Ovary (tissue), 7 donors: ENCODE measurements at regions not wholly inside any gene's neighbourhood (a gene's known extent, or its start where the extent isn't known, plus 50 kb on each side); places are given as distances from the start of the nearest gene placed in this dataset.

Experiments used
- DNase-seq, 5 donors: peaks; one replicate each; pipeline ENCODE4 v3.0.0-alpha.2; 2019 to 2020
- H3K27ac ChIP-seq, 2 donors: fragments of 200-600 bp; one replicate each; pipeline versions ENCODE4 v1.5.1 to v1.8.0; 2019 to 2022
- H3K27me3 ChIP-seq: fragments of 200-600 bp; one replicate; pipeline ENCODE4 v1.8.0; 2022
- H3K36me3 ChIP-seq: fragments of 200-600 bp; sonication (generic); one replicate; pipeline ENCODE4 v1.5.1; 2019
- H3K4me1 ChIP-seq: one replicate; pipeline ENCODE4 v1.8.1; 2013; ENCODE audit warnings: mild to moderate bottlenecking, moderate library complexity; ENCODE audit not compliant: insufficient read depth
- H3K4me3 ChIP-seq: fragments of 200-600 bp; sonication (generic); one replicate; pipeline ENCODE4 v1.5.1; 2017
- H3K9me3 ChIP-seq, 2 donors: fragments of 200-600 bp in 1 of 2; sonication (generic) in 1 of 2; one replicate each; pipeline versions ENCODE4 v1.5.1 to v1.8.1; 2013 to 2019; ENCODE audit warnings: mild to moderate bottlenecking in 1 of 2, moderate library complexity in 1 of 2
- EP300 ChIP-seq: sonication (generic); formaldehyde crosslinking; IDR thresholded peaks from one replicate; pipeline ENCODE4 v1.6.1; 2017; ENCODE audit warnings: antibody characterized with exemption
- POLR2A ChIP-seq: fragments of 450-650 bp; IDR thresholded peaks from one replicate; pipeline ENCODE4 v1.6.1; 2017; ENCODE audit warnings: antibody characterized with exemption, mild to moderate bottlenecking, moderate library complexity
- WGBS, 3 donors: extraction: QIAGEN DNeasy Blood & Tissue Kit in 1 of 3; methylation state at CpG; one replicate each; pipeline versions ENCODE4 v1.1.5 to v1.1.7; 2013 to 2017; 5-methylcytosine and 5-hydroxymethylcytosine counted together
- intact Hi-C, 4 donors: fragments of 100-400 bp; cut with DNase I; formaldehyde crosslinking; loops; one replicate each; pipeline versions ENCODE4 v1.11.0 to v1.15.1; 2022 to 2023
- TF ChIP-seq, protein P1 (sequence below), 3 donors: fragments of 450-650 bp in 2 of 3; fragments of 200-600 bp in 1 of 3; IDR thresholded peaks; one replicate each; pipeline versions ENCODE4 v1.5.1 to v1.8.0; 2016 to 2022; ENCODE audit warnings: antibody characterized with exemption in 3 of 3, mild to moderate bottlenecking in 1 of 3
- donor health status: DM: no; HTN: no; CAD: no; lungs with moderate emphysema.
- donor health status: DM: no; HTN: no; CAD: no.
- donor health status: Bipolar disorder and iron deficiency.
- donor health status: DM: no; HTN: no; CAD: no.
- donor health status: DM: yes; HTN: yes; CAD: no.

DNA sequence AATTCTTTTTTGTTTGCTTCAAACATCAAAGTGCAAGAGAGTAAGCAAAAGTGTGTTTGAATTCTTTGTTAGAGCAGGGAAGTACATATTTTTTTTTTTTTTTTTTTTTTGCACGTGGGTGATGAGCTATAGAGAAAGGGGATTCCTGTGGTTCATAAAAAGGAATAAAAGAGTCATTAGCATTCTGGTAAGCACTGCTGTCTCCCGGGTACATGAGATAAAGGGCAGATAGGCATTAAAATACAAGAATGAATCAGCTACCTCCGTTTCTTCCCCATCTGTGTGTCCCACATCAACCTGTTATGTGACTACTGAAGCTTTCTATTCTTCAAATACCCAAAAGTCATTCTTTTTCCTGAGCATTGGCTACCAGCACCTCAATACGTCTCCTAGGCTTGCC lies 102.4 kb upstream of the SEMA3D start:
- 42 to 50% (median 45%) methylated on average over 4 of the region's 4 CpGs for WGBS, 3 donors
- intact Hi-C loops: no loop called here
- Histone ChIP-seq H3K27ac (no peak overlapping the region), H3K27me3 (no peaks in the 10 kb centered on the region), H3K36me3 (no peaks in the 10 kb centered on the region), H3K9me3 (no peaks in the 10 kb centered on the region), H3K4me3 (no peak overlapping the region), H3K4me1 (no peaks in the 10 kb centered on the region)
- no peak for DNase-seq
- TF ChIP-seq, protein P1, sequence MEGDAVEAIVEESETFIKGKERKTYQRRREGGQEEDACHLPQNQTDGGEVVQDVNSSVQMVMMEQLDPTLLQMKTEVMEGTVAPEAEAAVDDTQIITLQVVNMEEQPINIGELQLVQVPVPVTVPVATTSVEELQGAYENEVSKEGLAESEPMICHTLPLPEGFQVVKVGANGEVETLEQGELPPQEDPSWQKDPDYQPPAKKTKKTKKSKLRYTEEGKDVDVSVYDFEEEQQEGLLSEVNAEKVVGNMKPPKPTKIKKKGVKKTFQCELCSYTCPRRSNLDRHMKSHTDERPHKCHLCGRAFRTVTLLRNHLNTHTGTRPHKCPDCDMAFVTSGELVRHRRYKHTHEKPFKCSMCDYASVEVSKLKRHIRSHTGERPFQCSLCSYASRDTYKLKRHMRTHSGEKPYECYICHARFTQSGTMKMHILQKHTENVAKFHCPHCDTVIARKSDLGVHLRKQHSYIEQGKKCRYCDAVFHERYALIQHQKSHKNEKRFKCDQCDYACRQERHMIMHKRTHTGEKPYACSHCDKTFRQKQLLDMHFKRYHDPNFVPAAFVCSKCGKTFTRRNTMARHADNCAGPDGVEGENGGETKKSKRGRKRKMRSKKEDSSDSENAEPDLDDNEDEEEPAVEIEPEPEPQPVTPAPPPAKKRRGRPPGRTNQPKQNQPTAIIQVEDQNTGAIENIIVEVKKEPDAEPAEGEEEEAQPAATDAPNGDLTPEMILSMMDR (IDR thresholded peaks at IDR 0.05): no peak
- TF ChIP-seq POLR2A: no peak
- TF ChIP-seq EP300: no peak

DNA sequence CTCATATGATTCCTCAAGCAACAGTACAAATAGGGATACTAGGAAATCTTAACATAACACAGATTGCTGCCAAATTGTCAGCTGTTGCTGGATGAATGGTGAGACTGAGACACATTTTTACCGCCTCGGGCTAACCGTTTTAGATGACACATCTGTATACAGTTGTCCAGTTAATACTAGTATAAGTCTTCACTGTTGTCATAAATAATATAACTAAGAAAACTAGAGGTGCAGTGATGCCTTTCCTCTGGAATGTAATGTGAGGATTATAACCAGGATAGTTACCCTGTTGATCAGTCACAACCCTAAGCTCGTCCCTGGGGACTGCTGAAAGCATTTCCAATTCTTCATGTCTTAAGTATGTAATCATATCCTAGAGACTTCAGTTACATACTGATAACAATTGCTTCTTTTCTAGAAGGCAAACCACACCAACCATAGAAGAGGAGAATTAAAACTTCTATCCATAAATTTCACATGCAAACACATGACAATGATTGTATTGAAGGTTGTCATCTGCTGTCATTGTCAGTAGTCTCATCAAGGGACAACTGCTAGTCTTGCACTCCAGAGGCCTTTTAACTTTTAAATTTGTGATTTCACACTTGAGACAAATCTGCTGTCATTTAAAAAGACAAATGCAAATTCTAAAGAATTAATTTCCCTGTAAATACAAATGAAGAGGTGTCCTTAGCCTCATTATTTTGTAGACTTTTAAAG lies 100.4 kb upstream of the SEMA3D start:
- Histone ChIP-seq H3K9me3 (no peaks in the 10 kb centered on the region), H3K4me3 (no peak overlapping the region), H3K27me3 (no peaks in the 10 kb centered on the region), H3K27ac (no peak overlapping the region), H3K36me3 (no peaks in the 10 kb centered on the region), H3K4me1 (no peaks in the 10 kb centered on the region)
- DNase-seq: no peak
- WGBS, 3 donors: 17 to 51% (median 18%) methylated on average over 4 of the region's 4 CpGs
- no peak for TF ChIP-seq POLR2A
- TF ChIP-seq, protein P1 (IDR thresholded peaks at IDR 0.05): no peak
- TF ChIP-seq EP300: no peak
- intact Hi-C loops: no loop called here

DNA sequence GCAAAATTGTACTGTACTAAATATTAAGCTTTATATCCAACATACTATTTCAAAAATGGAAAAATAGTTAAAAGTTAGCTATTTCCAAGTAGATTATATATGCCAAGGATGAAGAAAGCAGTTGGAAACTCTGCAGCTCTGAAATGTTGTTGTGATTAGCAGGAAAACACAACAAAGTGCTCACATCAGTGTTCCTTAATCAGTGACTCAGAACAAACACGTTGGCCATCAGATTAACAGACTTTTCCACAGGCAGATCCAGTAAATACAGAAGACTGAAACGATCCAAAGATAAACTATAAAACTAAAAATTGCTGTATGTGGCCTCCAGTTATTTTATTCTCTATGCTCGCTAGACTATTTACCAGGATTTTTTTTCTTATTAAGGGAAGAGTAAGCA lies 99.6 kb upstream of the SEMA3D start:
- TF ChIP-seq, protein P1 (IDR thresholded peaks at IDR 0.05): no peak
- no peak for TF ChIP-seq EP300
- no peak for TF ChIP-seq POLR2A
- 13 to 22% (median 21%) methylated on average over 3 of the region's 3 CpGs for WGBS, 3 donors
- Histone ChIP-seq H3K9me3 (no peaks in the 10 kb centered on the region), H3K27me3 (no peaks in the 10 kb centered on the region), H3K4me1 (no peaks in the 10 kb centered on the region), H3K4me3 (no peak overlapping the region), H3K36me3 (no peaks in the 10 kb centered on the region), H3K27ac (no peak overlapping the region)
- intact Hi-C loops: no loop called here
- DNase-seq: no peak

DNA sequence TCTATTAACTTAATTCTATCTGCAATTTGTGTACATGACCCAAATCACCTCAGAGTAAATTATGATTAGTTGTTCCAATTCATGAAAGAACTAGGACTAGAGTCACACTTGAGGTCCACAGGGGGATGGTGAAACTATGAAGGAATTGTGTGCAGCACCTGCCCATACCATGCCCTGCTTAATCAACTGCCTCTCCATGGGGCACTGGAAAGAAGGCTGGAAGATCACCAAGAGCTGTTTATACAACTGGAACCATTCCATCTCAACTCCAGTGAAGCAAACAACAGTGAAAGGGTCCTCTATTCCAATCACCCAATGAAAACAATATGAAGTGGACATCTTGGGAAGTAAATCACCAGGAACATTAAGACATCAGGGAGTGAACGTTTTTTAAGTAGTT lies 98.7 kb upstream of the SEMA3D start:
- DNase-seq: no peak
- H3K27me3 ChIP-seq: no peaks in the 10 kb centered on the region
- H3K9me3 ChIP-seq: no peaks in the 10 kb centered on the region
- WGBS, 3 donors: 29 to 36% (median 36%) methylated on average over 1 of the region's 1 CpG
- TF ChIP-seq EP300: no peak
- TF ChIP-seq, protein P1 (IDR thresholded peaks at IDR 0.05): no peak
- no peak for TF ChIP-seq POLR2A
- H3K4me3 ChIP-seq: no peak overlapping the region
- intact Hi-C loops: no loop called here
- H3K27ac ChIP-seq: no peak overlapping the region
- H3K4me1 ChIP-seq: no peaks in the 10 kb centered on the region
- H3K36me3 ChIP-seq: no peaks in the 10 kb centered on the region
